ENCODE measurements at regions not wholly inside any gene's neighbourhood (a gene's known extent, or its start where the extent isn't known, plus 50 kb on each side); places are given as distances from the start of the nearest gene placed in this dataset.

DNA sequence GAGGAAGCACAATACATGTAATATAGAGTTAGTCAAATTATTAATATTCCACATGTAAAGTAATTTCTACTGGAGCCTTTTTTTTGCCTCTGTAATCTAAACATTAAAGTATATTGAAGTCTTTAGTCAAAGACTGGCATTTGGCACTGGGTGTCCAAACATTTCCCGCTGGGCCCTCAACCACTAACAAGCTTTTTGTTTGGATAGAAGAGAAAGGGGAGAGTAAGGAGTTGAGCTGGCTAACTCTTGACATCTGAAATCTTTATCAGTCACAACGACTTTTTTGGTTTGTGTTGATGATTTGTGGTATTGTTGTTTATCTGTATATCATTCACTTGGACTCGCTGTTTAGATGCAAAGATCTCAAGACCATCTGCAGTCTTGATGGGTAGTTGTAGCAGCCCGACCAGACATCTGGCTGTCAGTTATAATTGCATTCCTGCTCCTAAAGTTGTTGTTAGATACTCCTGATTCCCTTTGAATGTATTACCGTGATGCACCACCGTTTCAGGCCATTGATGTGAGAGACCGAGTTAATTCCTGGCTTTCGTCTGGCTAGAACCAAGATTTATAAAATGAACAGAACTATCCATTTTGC lies 379.6 kb downstream of the MTX2 start:
- DNase-seq (ENCODE audit: low read depth), result no peak

DNA sequence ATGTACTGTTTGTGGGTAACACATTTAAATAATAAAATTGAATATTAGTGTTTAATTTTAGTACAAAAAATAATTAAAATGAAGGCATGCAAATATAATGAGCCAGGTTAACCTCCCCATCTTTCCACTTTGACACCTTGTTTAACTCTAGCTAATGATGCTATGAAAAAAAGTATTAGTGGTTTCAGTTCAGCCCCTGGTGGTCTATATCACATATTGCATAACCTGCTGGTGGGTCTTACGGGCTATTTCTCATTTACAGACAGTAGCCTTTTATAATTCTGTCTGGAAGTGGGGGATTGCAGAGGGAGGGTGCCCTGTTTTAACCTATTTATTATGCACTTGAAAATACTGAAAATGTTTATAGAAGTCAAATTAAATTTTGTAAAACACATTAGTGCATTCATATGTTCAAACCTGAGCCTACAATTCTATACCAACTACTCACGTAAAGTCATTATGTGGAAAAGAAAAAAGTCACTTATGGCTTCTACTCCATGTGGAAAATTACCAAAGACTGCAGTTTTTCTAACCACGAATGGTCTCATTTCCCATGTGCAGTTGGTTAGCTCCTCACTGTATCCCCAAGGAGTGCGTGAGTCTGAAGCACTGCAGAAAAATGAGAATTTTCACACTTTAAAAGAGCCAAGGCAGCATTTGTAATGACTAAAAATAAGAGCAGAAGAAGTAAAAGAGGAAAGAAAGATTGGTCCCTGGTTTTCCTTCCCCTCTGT lies 381.0 kb downstream of the MTX2 start:
- no peak for DNase-seq (ENCODE audit: low read depth)

GRCh38 chr2:176650838-176651555 lies 381.8 kb downstream of the MTX2 start:
- no peak for DNase-seq (ENCODE audit: low read depth)

DNA sequence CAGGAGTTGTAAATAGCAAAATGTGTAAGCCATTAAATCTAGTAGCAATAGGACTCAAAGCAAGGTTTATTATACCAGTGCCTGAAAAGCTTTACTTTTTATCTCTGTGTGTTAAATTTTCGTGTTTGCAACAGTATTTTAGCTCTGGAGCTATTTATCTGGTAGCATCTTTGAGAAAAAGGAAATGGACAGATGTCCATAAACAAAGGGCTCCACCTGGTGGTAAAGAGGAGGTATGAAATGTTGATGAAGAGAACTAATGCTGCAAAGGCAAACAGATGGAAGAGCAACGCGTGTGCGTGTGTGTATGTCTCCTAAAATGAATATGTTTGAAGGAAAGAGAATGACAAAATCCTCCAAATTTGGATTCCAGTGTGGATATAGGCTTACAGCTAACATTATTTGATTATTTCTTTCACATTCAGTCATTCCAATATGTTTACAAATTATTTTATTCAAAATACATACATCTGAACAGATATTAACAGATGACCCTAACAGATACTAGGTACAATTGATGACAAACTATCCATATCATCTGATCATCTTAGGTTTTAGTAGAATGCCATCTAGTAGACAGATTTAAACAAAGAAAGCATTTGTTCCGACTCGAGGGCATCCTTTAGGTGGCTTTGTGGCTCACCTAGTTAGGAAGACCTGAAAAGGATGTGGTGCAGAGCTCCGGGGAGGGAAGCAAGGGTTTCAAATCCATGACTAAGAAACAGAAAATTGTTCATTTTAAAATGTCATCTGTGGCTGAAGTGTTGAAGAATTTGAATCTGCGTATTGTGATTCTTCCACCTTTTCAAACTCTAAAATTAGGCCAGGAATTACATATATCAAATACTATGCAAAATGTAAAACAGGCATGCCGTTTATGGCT lies 383.3 kb downstream of the MTX2 start:
- DNase-seq (ENCODE audit: low read depth), result no peak

GRCh38 chr2:176653479-176654443 lies 384.5 kb downstream of the MTX2 start:
- DNase-seq (ENCODE audit: low read depth), result no peak

DNA sequence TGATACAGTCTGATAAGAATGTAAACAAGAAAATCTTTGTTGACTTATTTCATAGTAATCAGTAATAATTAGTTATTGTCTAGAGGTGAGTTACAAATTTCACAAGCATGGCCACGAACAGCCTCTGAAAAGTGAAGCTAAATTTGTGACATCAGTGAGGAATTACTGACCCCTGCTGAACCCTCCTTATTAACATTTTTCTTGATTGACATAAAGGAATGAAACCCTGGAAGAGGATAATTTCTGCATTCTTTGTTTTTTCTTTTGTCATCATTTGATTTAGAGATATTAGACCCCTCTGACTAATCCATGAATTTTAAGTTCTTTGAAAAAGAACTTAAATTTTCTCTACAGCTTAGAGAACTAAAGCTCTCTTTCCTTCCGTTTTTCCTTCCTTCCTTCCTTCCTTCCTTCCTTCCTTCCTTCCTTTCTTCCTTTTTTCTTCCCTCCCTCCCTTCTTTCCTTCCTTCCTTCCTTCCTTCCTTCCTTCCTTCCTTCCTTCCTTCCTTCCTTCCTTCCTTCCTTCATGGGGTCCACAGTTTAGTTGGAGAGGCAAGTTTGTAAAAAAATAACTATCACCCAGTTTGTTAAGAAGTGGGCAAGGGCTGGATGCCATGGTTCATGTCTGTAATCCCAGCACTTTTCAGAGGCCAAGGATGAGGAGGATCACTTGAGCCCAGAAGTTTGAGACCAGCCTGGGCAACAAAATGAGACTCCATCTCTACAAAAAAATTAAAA lies 387.0 kb downstream of the MTX2 start:
- DNase-seq (ENCODE audit: low read depth), result no peak

GRCh38 chr2:176656776-176657140 lies 387.5 kb downstream of the MTX2 start:
- DNase-seq (ENCODE audit: low read depth), result no peak

GRCh38 chr2:176657393-176657792 lies 388.2 kb downstream of the MTX2 start:
- no peak for DNase-seq (ENCODE audit: low read depth)

- no peak for DNase-seq (ENCODE audit: low read depth)
Measured at GRCh38 chr2:176658708-176659107, 389.5 kb downstream of the MTX2 start.

DNA sequence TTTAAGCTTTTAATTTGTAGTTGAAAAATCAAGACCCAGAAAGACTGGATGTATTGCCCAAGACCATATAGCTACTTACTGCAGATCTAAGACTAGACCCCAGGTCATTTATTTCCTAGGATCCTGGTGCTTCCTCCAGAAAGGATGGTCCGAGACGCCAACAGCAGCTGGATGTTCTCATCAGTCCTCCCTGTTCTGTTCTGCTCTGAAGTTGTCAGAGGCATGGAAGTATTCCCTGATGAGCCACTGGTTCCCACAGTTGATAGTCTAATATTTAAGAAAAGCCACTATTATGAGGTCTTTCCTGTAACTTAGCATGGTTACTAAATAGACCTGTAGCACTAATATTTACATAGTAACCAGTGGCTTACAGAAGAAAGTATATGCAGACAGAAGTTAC lies 393.5 kb downstream of the MTX2 start:
- DNase-seq (ENCODE audit: low read depth), result no peak

- DNase-seq (ENCODE audit: low read depth), result no peak
Measured at GRCh38 chr2:176664478-176664877, 395.2 kb downstream of the MTX2 start.

DNA sequence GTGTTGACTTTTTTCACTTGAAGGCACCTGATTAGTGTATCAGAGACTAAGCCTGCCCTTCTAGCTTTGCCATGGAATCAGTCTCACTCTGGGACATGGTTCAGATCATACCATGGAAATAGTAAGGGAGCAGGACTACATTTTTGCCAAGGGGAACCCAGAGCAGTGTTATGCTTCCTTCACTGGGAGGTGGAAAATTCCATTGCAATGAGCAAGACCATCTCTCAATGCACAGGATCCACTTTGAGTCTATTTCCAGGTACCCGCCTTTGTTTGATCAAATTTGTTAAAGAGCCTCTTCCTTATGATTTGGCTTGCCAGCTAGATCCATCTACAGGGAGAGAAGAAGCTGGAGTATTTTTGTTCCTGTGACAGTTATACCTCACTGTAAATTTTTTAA lies 395.8 kb downstream of the MTX2 start:
- no peak for DNase-seq (ENCODE audit: low read depth)

DNA sequence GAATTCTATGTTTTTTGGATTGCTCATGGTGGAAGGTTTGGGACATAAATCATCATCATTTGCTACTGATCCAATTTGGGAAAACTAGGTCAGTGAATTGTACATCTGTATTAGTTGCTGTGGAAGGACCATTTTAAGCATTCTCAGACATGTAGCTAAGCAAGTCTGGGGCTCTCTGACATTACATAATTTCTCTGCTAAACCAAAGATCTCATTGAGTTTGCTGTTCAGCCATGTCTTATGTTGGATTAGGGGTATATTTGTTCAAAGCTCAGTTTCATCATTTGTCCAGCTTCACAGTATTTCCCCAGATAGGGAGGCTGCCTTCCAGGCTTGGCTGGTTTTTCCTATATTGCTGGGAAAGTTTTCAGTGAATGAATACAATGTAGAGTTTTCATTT lies 399.7 kb downstream of the MTX2 start:
- no peak for DNase-seq (ENCODE audit: low read depth)

DNA sequence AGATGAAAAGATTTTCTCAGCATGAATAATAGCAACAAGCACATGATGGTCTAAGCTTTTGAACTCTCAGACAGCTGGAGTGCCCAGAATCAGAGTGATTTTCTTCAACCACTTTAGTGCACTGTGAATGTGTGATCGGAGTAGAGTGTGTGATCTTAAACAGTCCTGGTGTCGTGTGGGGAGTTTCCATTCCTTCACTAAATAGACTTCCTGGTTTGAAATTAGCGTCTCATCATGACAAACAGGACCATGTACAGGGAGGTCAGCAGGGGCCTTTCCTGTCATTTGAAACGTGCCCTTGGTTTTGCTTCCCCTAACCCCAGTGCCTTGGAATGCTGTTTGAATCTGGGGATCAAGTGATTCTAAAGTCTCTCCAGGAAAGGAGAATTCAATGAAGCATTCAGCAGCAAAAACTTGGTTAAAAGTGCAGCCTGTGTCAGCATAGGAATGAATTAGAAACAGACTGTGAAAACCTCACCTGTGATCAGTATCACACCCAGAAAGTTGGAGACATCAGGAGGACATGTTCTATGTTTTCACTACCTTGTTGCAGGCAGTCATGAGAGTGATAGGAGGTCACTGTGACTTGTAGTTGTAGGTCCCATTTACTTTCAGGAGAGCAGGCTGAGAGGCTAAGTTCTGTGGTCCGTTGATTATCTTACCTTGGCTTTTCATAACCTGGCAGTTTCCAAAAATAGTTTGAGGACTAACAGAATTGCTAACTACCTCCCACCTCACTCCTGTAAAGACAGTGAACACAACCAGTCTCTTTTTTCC lies 400.3 kb downstream of the MTX2 start:
- DNase-seq (ENCODE audit: low read depth), result no peak

DNA sequence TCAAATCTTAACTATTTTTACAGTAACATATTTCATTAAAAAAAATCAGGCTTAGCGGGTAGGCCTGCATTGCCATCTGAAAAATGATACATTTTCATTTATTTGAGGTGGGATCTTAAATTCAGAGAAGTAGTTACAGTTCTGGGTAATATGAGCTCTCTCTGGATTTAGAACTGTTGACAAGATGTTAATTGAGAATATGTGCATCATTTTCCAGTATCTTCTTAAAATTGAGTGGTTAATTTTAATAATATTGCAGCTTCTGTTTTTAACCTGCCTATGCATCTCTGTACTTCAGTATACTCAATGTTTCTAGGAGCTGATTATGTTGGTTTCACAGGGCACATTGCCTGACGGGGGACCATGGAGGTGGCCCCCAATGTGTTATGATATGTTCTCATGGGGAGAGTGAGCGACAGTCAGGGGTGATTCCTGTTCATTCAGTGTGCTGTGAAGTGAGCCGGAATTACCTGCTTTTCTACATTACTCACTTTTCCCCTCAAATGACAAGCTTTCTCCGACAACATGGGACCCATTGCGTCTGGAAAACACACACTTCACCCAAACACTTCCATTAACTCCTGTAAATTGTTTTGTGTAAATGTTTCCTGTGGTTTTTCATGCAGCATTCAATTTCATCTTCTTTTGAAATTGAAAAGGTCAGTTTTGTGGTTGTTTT lies 406.2 kb downstream of the MTX2 start:
- no peak for DNase-seq (ENCODE audit: low read depth)

DNA sequence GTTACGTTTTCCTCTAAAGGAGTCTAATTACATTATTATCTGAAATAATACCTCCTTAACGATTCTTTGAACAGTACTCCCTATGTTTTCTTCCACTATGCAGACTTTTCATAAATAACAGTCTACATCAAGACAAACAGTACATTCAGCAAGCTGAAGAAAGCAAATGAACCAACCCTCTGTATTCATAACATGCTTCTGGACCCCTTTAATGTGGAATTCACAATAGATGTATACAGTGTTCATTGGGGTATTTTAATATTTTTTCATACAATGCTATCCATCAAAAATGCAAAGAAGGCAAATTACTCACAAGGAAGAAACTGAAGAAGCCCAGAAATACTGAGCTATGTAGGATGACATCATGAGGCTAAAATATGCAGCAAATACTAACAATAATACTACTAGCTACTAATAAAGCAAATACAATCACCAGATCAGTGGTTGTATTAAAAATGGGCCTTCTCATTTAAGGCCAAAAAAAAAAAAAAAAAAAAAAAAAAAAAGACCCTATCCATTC lies 408.6 kb downstream of the MTX2 start:
- DNase-seq (ENCODE audit: low read depth), result no peak

DNA sequence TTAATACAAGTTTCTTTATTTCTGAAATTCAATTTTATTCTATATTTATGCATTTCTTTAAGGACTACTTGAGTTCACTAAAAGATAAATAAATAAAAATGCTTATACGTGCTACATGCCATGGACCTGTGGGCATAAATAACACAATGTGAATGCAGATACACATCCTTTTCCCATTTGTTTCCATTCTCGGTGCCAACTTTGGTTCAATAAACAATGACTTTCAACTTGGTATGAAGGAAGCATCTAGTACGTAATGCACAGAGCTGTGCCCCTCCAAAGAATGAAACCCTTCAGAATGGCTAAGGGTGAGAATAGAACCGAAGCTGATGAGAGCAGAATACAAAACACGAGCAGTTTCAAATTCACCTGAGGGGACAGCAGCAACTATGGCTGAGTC lies 409.3 kb downstream of the MTX2 start:
- no peak for DNase-seq (ENCODE audit: low read depth)

GRCh38 chr2:176679061-176679669 lies 409.9 kb downstream of the MTX2 start:
- no peak for DNase-seq (ENCODE audit: low read depth)

Measured in T-helper 22 cell (primary cell).